HG03457 (cell line): ENCODE measurements at regions not wholly inside any gene's neighbourhood (a gene's known extent, or its start where the extent isn't known, plus 50 kb on each side); places are given as distances from the start of the nearest gene placed in this dataset.
"Not testable (repeated sequence)": the region's sequence is repeated elsewhere in the genome, so short reads cannot be mapped to it uniquely, and the experiment has no call there.

Experiments used
- ATAC-seq: cut with Tn5 transposase; IDR thresholded peaks from one replicate; pipeline ENCODE4 v1.9.1; 2021; ENCODE audit warnings: moderate number of reproducible peaks; ENCODE audit not compliant: unreplicated experiment

GRCh38 chr7:145147865-145148264 lies 312.0 kb upstream of the TPK1 start:
- ATAC-seq, result no peak

GRCh38 chr7:145143685-145144084 lies 307.8 kb upstream of the TPK1 start:
- no peak for ATAC-seq

- no peak for ATAC-seq
Observed at GRCh38 chr7:145134377-145134776, 298.5 kb upstream of the TPK1 start.

- no peak for ATAC-seq
Observed at GRCh38 chr7:145123502-145123901, 287.6 kb upstream of the TPK1 start.

DNA sequence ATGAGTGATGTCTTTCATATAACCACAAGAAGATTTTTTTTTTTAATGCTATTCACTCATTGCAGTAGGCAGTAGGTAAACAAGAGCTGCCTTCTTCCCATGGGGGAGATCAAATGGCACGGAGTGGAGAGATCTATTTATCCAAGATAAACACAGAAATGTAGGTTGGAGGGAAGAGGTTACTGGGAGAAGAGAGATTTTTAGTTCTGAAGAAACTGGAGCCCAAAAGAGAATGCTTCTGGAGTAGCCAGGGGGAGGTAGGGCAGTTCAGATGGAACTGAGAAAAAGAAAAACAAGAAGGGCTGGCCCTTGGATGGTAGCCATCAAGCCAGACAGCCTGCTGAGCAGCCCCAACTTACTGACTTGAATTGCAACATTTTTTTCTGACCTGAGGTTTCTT lies 270.1 kb upstream of the TPK1 start:
- no peak for ATAC-seq

- ATAC-seq, result no peak
Observed at GRCh38 chr7:145105561-145105960, 269.7 kb upstream of the TPK1 start.

- no peak for ATAC-seq
Observed at GRCh38 chr7:145104400-145104799, 268.5 kb upstream of the TPK1 start.

DNA sequence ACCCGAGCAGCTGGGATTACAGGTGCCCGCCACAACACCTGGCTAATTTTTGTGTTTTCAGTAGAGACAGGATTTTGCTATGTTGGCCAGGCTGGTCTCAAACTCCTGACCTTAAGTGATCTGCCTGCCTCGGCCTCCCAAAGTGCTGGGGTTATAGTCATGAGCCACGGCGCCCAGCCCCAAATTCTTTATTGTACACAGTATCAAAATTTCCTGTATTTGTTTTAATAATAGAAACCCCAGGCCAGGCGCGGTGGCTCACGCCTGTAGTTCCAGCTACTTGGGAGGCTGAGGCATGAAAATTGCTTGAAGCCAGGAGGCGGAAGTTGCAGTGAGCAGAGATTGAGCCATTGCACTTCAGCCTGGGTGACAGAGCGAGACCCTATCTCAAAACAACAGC lies 266.3 kb upstream of the TPK1 start:
- not testable (repeated sequence) for ATAC-seq

DNA sequence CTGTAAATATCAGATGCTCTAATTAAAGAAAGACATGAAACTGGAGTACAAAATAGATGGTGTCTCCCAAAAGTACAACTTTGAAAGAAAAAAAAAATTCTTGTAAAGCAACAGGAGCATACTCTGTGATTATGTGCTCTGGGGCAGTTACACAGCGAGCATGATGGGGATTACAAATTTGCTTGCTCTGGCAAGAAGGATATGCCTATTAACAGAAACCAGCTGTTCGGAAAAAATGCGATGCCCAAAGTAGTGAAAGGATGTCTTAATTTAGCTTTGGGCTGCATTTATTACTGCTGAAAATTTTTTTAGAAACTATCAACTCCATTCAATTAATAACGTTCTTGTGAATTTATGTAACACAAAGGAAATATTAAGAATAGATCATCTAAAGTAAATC lies 256.9 kb upstream of the TPK1 start:
- ATAC-seq, result no peak

GRCh38 chr7:145088111-145088745 lies 252.4 kb upstream of the TPK1 start:
- ATAC-seq, result no peak

DNA sequence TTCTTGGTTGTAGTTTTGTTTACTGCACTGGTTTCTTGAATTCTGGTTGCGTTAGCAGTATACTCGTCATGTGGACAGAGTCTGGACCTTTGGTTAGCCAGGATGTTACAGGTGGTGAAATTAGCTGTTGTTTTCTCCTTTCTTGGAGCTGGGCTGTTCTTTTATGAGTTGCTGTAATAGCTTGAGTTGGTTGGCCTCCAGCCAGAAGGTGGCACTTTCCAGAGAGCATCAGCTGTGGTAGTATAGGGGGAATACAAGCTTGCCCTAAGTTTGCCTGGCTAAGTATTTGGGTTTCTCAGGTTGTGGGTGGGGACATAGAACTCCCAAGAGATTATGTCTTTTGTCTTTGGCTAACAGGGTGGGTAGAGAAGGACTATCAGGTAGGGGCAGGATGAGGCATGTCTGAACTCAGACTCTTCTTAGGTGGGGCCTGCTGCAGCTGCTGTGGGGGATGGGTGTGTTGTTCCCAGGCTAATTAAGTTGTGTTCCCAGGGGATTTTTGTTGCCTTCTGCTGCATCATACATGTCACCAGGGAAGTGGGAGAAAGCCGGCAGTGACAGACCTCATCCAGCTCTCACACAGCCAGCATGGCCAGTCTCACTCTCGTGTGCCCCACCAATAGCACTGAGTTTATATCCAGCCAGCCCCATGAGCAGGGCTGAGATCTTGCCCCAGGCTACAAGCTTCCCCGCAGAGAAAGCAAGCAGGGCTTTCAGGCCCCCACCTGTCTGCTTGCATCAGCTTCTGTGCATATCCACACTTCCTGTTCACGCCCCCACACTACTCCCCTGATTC lies 246.7 kb upstream of the TPK1 start:
- ATAC-seq, result no peak

GRCh38 chr7:145065473-145065872 lies 229.6 kb upstream of the TPK1 start:
- ATAC-seq, result no peak

DNA sequence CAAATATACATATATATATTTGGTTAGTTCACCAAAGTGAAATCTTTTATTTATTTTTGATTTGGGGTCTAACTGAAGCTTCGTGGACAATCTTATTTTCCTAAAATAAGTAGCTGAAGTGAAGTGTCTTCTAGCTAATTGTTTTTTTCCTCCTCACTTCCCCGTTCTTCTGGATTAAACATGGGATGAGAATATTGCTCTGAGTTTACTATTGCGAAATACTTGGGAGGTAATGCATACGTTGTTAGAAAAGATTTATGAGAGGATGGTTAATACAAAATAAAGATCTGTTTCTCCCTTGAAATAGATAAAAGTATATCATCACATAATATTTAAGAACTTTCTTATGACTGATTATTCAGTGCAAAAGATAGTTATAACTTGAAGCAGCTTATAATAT lies 228.3 kb upstream of the TPK1 start:
- ATAC-seq, result no peak

DNA sequence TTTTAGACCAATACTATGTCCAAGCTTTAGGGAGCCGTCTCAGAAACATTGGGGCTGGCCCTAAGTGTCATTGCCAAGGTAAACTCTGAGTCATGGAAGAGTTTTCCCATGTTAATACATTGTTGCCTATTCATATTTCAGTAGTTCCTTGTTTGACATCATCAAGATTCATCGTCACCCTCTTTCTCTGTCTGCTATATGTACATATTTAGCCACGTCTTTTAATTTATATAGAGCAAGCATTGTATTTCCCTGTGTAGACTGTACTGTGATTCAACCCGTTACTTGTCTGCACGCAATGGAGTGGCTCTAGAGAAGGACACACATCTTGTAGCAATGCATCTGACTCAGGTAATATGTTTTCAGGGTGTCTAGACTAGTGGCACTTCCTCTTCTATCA lies 217.9 kb upstream of the TPK1 start:
- no peak for ATAC-seq

GRCh38 chr7:145050415-145050814 lies 214.6 kb upstream of the TPK1 start:
- no peak for ATAC-seq

DNA sequence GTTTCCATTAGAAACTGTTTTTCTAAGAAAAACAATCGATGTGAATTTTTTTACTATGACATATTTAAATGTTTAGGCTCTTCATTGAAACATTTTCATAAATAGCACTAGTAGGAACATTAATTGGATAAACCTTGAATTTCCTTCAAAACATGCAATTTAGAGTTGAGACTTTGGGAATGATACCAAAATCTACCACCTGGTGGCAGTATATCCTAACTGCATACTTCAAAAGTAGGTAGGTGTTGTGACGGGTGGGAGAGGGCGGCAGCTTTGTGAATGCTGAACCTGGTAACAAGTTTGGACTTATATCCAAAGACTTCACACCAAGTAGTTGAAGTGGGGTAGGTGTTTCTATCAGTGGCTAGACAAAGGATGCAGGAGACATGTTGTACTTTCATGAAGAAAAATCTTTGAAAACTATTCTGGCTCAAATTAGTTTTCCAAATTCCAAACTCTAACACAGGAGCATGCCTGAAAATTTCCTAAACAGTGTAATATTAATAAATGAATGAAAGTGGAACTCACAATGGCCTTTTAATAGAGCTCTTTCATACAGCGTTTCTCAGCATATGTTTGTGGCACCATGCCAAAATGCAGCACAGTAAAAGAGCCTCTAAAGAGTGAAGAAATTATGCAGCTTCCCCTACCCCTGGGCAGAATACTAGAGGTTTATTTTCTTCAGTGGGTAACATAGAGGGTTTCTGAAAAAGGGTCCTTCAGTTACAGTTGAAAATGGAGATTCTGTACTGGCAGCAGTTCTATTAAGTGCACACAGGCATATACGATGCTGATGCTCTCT lies 201.0 kb upstream of the TPK1 start:
- peak; percentile 77 for ATAC-seq

- ATAC-seq, result no peak
Observed at GRCh38 chr7:145031162-145031561, 195.3 kb upstream of the TPK1 start.

- no peak for ATAC-seq
Observed at GRCh38 chr7:145030754-145031153, 194.9 kb upstream of the TPK1 start.

- no peak for ATAC-seq
Observed at GRCh38 chr7:145020454-145020853, 184.6 kb upstream of the TPK1 start.

GRCh38 chr7:145016068-145016467 lies 180.2 kb upstream of the TPK1 start:
- no peak for ATAC-seq

GRCh38 chr7:145009876-145010275 lies 174.0 kb upstream of the TPK1 start:
- no peak for ATAC-seq

DNA sequence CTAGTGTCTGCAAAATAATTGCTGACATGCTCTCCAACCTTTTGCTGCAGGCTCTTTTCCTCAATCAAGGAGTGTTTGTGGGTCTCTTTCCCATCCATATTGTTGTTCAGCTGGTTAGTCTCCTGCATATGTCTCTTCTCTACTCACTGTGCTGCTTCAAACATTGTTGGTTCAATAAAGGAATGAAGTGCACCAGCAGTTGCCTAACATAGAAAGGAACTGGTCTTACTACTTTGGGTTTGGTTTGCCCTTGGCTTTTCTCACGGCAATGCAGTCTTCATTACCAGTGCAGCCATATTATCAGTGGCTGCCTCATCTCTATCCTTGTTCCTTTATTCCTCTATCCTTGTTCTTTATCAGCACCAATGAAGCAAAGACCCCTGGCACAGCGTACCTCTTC lies 169.7 kb upstream of the TPK1 start:
- ATAC-seq, result no peak
